Testis (tissue), 2 donors: ENCODE measurements at regions not wholly inside any gene's neighbourhood (a gene's known extent, or its start where the extent isn't known, plus 50 kb on each side); places are given as distances from the start of the nearest gene placed in this dataset.

ENCODE experiments used
- CTCF ChIP-seq, 3 experiments: fragments of 450-650 bp in 2 of 3; fragments of 200-600 bp in 1 of 3; sonication (generic) in 1 of 3; IDR thresholded peaks; one replicate each; pipeline ENCODE4 v1.5.1; 2016 to 2019; ENCODE audit warnings: antibody characterized with exemption in 3 of 3, mild to moderate bottlenecking in 2 of 3, moderate library complexity in 1 of 3
- POLR2A ChIP-seq: fragments of 450-650 bp; IDR thresholded peaks from one replicate; pipeline ENCODE4 v1.6.1; 2017; ENCODE audit warnings: antibody characterized with exemption, mild to moderate bottlenecking, moderate library complexity

DNA sequence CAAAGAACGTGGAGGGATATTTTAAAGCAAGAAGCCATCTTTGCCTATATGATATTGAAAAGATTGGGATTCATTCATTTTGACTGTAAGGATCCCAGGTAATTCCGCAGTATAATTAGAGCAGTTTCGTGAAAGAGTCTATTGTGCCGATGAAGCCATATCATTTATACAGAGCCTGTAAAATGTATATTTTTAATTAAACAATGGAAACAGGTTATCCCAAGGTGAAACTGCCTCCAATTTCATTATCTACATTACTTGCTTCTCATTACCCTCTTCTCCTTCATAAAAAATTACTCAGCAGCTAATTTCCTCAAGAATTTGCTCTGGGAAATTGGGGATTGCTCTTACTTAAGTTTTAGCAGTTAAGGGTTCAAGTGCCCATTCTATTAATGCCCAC, 444.1 kb downstream of the SOCS6 start:
- no peak for TF ChIP-seq POLR2A
- TF ChIP-seq CTCF (IDR thresholded peaks at IDR 0.05), result no peak
